Tongue (tissue), 1 donor: ENCODE measurements at regions not wholly inside any gene's neighbourhood (a gene's known extent, or its start where the extent isn't known, plus 50 kb on each side); places are given as distances from the start of the nearest gene placed in this dataset.

Source experiments
- DNase-seq: peaks from one replicate; pipeline ENCODE4 v3.0.0-alpha.2; 2015

GRCh38 chr13:36552334-36552733 lies 120.0 kb downstream of the CCNA1 start:
- no peak for DNase-seq

GRCh38 chr13:36553491-36553890 lies 120.3 kb upstream of the SERTM1 start:
- peak; percentile 84 for DNase-seq

GRCh38 chr13:36555151-36555986 lies 118.5 kb upstream of the SERTM1 start:
- DNase-seq: no peak

- DNase-seq: no peak
Observed at GRCh38 chr13:36559375-36559774, 114.4 kb upstream of the SERTM1 start.

DNA sequence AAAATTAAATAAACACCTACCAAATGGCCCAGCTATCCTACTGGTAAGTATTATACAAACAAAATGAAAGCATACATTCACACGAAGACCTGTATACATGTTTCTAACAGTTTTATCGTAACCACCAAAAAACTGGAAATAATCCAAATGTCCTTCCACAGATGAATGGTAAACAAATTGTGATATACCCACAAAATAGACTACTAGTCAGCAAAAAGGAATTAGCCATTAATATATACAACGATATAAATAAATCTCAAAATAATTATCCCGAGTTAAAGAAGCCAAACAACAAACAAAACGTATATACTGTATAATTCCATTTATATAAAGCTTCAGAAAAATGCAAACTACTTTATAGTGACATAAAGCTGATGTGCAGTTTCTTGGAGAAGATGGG lies 106.3 kb upstream of the SERTM1 start:
- DNase-seq: no peak

DNA sequence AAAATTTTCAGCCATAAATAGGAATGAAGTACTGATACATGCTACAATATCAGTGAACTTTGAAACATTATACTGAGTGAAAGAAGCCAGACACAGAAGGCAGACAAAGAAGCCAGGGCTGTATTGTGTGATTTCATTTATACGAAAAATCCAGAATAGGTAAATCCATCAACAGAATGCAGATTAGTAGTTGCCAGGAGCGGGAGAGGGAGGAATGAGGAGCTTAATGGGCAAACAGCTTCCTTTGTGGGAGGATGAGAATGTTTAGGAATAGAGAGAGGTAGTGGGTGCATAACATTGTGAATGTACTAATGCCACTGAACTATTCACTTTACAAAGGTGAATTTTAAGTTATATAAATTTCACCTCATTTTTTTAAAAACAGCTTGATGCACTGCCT lies 103.3 kb upstream of the SERTM1 start:
- DNase-seq: no peak

- DNase-seq: no peak
Observed at GRCh38 chr13:36571444-36571843, 102.4 kb upstream of the SERTM1 start.

DNA sequence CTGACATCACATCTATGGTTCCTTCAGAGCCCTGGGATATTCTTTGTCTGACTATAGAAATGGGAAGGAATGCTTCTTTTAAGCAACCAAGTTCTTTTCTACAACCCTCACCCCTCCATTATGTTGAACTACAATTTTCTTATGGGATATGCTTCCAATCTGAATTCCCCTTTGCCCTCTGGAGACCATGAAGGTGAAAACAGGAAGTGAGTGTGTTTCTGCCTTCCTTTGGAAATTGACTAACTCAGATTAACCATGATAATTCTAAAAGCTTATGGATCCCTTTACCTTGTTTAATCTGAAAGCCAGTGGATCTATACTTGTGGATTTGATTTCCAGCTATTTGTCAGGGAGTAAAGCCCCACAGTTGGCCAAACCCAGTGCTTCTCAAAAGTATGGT lies 90.8 kb upstream of the SERTM1 start:
- no peak for DNase-seq

- no peak for DNase-seq
Observed at GRCh38 chr13:36599641-36600040, 74.2 kb upstream of the SERTM1 start.

DNA sequence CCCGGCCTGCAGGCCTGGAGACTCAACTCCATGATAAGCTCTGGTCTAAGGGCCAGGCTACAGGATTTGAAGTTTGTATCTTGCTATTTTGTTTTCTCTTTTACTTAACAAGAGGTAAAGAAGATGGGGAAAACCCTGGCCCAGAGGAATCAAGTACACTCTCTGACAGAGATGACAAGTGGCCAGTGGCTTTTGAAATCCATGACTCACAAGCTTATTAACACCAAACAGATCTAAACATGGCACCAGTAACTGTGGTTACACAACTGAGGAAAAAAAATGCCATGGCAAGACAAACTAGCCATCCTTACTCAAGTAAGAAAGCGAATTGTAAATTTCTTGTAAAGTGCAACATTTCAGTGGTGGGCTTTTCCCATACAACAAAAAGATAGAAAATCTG lies 72.6 kb upstream of the SERTM1 start:
- DNase-seq: no peak

GRCh38 chr13:36606060-36606459 lies 67.8 kb upstream of the SERTM1 start:
- DNase-seq: no peak

GRCh38 chr13:36608474-36608873 lies 65.3 kb upstream of the SERTM1 start:
- no peak for DNase-seq

DNA sequence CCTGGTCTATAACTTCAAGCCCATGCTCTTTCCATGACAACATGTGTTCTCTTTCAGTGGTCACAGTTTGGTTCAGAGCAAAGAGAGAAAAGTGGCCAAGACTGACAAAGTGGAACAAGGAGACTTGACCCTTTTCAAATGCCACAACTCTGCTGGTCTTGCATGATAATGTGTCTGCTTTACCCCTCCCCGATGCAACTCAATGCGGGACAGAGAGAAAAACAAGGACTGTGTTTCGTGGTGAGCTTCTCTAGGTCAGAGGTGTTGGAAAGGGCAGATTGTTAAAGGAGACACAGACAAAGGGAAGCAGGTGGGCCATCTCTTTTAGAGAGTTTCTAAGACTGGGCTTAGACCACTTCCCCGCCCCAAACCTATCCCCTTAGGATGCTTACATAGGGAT lies 61.6 kb upstream of the SERTM1 start:
- DNase-seq: no peak

- no peak for DNase-seq
Observed at GRCh38 chr13:36616706-36617105, 57.1 kb upstream of the SERTM1 start.

DNA sequence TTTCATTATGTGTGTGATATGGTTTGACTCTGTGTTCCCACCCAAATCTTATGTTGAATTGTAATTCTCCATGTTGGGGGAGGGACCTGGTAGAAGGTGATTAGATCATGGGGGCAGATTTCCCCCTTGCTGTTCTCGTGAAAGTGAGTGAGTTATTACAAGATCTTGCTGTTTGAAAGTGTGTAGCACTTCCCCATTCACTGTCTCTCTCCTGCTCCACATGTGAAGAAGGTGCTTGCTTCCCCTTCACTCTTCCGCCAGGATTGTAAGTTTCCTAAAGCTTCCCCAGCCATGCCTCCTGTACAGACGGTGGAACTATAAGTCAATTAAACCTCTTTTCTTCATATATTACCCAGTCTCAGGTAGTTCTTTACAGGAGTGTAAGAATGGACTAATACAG lies 54.3 kb upstream of the SERTM1 start:
- DNase-seq: no peak
